ENCODE measurements at regions not wholly inside any gene's neighbourhood (a gene's known extent, or its start where the extent isn't known, plus 50 kb on each side); places are given as distances from the start of the nearest gene placed in this dataset.

GRCh38 chr7:156360835-156361234, 279.7 kb upstream of the RNF32 start:
- H2AFZ ChIP-seq (replicated peaks; ENCODE audit: low read length, poor library complexity), result no peak overlapping the region
- H2AK5ac ChIP-seq (ENCODE audit: low read depth, low read length), result no peak overlapping the region
- H2BK5ac ChIP-seq (ENCODE audit: low read depth, low read length, poor library complexity, severe bottlenecking), result no peak overlapping the region
- H3K4ac ChIP-seq (ENCODE audit: low read depth, low read length), result no peak overlapping the region
- H3K79me1 ChIP-seq (ENCODE audit: low read depth in 1 of 2, low read length in 2 of 2), result no peaks in the 10 kb centered on the region
- H4K20me1 ChIP-seq (ENCODE audit: insufficient read depth, low read length), result no peaks in the 10 kb centered on the region
- H3K4me1 ChIP-seq (ENCODE audit: control insufficient read depth, insufficient read depth, low read length), result no peaks in the 10 kb centered on the region
- H2BK20ac ChIP-seq (ENCODE audit: low read depth, low read length), result no peak overlapping the region
- DNase-seq (no peak), ATAC-seq (ENCODE audit: low read depth) (no peak)
- intact Hi-C loops (cut with micrococcal nuclease) (no loop called here), in situ Hi-C loops (cut with MboI; ENCODE audit: low sequenced_read_pairs) (no loop called here), dilution Hi-C loops (cut with HindIII; ENCODE audit: low sequenced_read_pairs, unreplicated experiment) (no loop called here)
- H3K14ac ChIP-seq (replicated peaks; ENCODE audit: low read depth, low read length), result no peak overlapping the region
- H3K56ac ChIP-seq (ENCODE audit: extremely low read depth, insufficient read depth, low read length), result no peak overlapping the region
- no peaks in the 10 kb centered on the region for H3K9me1 ChIP-seq (ENCODE audit: insufficient read depth, low read length)
- no peak overlapping the region for H3K27ac ChIP-seq (ENCODE audit: insufficient read depth, low read length)
- TF ChIP-seq RCOR1 (IDR thresholded peaks at IDR 0.05; ENCODE audit: insufficient replicate concordance, low read length) (no peak), MAFK (IDR thresholded peaks at IDR 0.05; ENCODE audit: low read depth, low read length) (no peak), RFX5 (IDR thresholded peaks at IDR 0.05; ENCODE audit: low read depth, low read length) (no peak), BHLHE40 (IDR thresholded peaks at IDR 0.05; ENCODE audit: low read depth, low read length) (no peak), RAD21 (IDR thresholded peaks at IDR 0.05; ENCODE audit: low read length) (no peak), MXI1 (IDR thresholded peaks at IDR 0.05; ENCODE audit: borderline replicate concordance, low read depth, low read length) (no peak), MAZ (IDR thresholded peaks at IDR 0.05; ENCODE audit: borderline replicate concordance, low read depth, low read length) (no peak), POLR2A (IDR thresholded peaks at IDR 0.05; ENCODE audit: low read depth, low read length) (no peak)
- TF ChIP-seq, protein P1, sequence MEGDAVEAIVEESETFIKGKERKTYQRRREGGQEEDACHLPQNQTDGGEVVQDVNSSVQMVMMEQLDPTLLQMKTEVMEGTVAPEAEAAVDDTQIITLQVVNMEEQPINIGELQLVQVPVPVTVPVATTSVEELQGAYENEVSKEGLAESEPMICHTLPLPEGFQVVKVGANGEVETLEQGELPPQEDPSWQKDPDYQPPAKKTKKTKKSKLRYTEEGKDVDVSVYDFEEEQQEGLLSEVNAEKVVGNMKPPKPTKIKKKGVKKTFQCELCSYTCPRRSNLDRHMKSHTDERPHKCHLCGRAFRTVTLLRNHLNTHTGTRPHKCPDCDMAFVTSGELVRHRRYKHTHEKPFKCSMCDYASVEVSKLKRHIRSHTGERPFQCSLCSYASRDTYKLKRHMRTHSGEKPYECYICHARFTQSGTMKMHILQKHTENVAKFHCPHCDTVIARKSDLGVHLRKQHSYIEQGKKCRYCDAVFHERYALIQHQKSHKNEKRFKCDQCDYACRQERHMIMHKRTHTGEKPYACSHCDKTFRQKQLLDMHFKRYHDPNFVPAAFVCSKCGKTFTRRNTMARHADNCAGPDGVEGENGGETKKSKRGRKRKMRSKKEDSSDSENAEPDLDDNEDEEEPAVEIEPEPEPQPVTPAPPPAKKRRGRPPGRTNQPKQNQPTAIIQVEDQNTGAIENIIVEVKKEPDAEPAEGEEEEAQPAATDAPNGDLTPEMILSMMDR (conservative IDR thresholded peaks at IDR 0.05; ENCODE audit: low read depth, low read length), result no peak
- TF ChIP-seq, protein P2, sequence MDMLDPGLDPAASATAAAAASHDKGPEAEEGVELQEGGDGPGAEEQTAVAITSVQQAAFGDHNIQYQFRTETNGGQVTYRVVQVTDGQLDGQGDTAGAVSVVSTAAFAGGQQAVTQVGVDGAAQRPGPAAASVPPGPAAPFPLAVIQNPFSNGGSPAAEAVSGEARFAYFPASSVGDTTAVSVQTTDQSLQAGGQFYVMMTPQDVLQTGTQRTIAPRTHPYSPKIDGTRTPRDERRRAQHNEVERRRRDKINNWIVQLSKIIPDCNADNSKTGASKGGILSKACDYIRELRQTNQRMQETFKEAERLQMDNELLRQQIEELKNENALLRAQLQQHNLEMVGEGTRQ (IDR thresholded peaks at IDR 0.05; ENCODE audit: low read depth, low read length), result no peak
- H3K4me3 ChIP-seq (ENCODE audit: insufficient read depth, low read depth, low read length), result no peak overlapping the region
- H3K9ac ChIP-seq (ENCODE audit: low read depth, low read length), result no peak overlapping the region
- H3K4me2 ChIP-seq (ENCODE audit: low read depth, low read length), result no peak overlapping the region
- H2AK9ac ChIP-seq (replicated peaks; ENCODE audit: low read depth, low read length, poor library complexity), result no peak overlapping the region
- H3K18ac ChIP-seq (ENCODE audit: low read depth, low read length), result no peak overlapping the region
- peaks cover 45% of the 10 kb centered on the region for H3K9me3 ChIP-seq (ENCODE audit: control insufficient read depth, insufficient read depth, low read length)
- no TSS peak for BruUV-seq (replicated peaks)
- H2BK120ac ChIP-seq (ENCODE audit: low read depth, low read length), result no peak overlapping the region
- 90% methylated on average over 3 of the region's 6 CpGs; no CpG with 5 or more reads in 1 of the 2 experiments for WGBS, 2 experiments (ENCODE audit: extremely low coverage in 2 of 2, insufficient read length in 1 of 2)
- CTCF ChIA-PET, result no interaction called here
- POLR2A ChIA-PET (ENCODE audit: unreplicated experiment), result no interaction called here
- H3K36me3 ChIP-seq (ENCODE audit: control insufficient read depth, insufficient read depth, low read length), result no peaks in the 10 kb centered on the region
- H3K23ac ChIP-seq (ENCODE audit: low read depth, low read length), result no peak overlapping the region
- no peaks in the 10 kb centered on the region for H3K27me3 ChIP-seq (ENCODE audit: control insufficient read depth, insufficient read depth, low read length)
- H4K5ac ChIP-seq (ENCODE audit: low read depth, low read length), result no peak overlapping the region
- H4K8ac ChIP-seq (ENCODE audit: low read depth in 2 of 2, low read length in 2 of 2), result no peak overlapping the region
- no peak overlapping the region for H4K91ac ChIP-seq (ENCODE audit: insufficient read depth, low read depth, low read length)
- H2BK15ac ChIP-seq (ENCODE audit: low read depth, low read length), result no peak overlapping the region
